Dendritic cell treated with granulocyte-macrophage colony-stimulating factor and Interleukin-4, amounts not matched to agents 40 ng/mL and 50 ng/mL, for 4 days (primary cell): ENCODE measurements at regions not wholly inside any gene's neighbourhood (a gene's known extent, or its start where the extent isn't known, plus 50 kb on each side); places are given as distances from the start of the nearest gene placed in this dataset.
"Not testable (repeated sequence)": the region's sequence is repeated elsewhere in the genome, so short reads cannot be mapped to it uniquely, and the experiment has no call there.

ENCODE experiments used
- H3K27ac Mint-ChIP-seq: one replicate; pipeline ENCODE4 v1.8.0; 2022; ENCODE audit warnings: mild to moderate bottlenecking, mixed read lengths
- H3K27me3 Mint-ChIP-seq: one replicate; pipeline ENCODE4 v1.8.0; 2022; ENCODE audit warnings: mild to moderate bottlenecking, mixed read lengths
- H3K36me3 Mint-ChIP-seq: one replicate; pipeline ENCODE4 v1.8.0; 2022; ENCODE audit warnings: low read depth, mixed read lengths
- H3K4me1 Mint-ChIP-seq: one replicate; pipeline ENCODE4 v1.8.0; 2022; ENCODE audit warnings: low read depth, mixed read lengths
- H3K4me3 Mint-ChIP-seq: one replicate; pipeline ENCODE4 v1.8.0; 2022; ENCODE audit warnings: mild to moderate bottlenecking, moderate library complexity, mixed read lengths
- H3K9me3 Mint-ChIP-seq: one replicate; pipeline ENCODE4 v1.8.0; 2022; ENCODE audit warnings: mixed read lengths
- intact Hi-C: fragments of 100-400 bp; cut with micrococcal nuclease; formaldehyde crosslinking; loops from one replicate; pipeline ENCODE4 v1.15.0; 2022

DNA sequence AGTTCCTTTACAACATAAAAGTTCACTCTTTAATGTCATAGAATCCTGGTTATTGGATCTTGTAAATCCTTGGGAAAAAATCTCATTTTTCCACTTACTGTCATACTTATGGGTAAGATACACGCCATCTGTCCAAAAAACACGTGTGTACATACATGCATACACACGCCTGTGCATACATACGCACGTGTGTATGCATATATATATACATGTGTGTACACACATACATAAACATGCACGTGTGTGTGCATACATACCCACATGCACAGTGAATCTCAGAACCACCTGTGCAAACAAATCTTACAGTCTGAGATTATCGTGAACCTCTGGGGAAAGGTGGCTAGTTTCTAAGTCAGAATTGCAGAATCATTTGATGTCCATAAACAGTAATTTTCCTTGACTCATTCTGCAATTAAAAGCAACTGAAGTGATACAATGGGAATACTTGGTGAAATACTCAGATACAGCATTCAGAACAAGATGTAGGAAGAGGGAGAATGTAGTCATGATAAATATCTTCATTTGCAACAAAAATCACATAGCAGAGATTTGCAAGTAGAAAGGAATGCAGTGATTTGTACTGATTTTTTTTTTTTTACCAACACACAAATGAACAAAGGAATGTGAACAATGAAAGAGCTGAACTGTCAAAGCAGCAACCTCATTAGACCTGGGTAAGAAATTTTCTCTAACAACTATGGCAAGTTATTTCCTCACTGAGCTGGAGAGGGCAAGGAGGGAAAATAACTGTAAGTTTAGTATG lies 160.6 kb upstream of the POU1F1 start:
- intact Hi-C loops: no loop called here
- Mint-ChIP-seq H3K4me3 (no peak overlapping the region), H3K36me3 (no peaks in the 10 kb centered on the region), H3K27me3 (no peaks in the 10 kb centered on the region), H3K4me1 (no peaks in the 10 kb centered on the region), H3K9me3 (no peaks in the 10 kb centered on the region), H3K27ac (no peak overlapping the region)

DNA sequence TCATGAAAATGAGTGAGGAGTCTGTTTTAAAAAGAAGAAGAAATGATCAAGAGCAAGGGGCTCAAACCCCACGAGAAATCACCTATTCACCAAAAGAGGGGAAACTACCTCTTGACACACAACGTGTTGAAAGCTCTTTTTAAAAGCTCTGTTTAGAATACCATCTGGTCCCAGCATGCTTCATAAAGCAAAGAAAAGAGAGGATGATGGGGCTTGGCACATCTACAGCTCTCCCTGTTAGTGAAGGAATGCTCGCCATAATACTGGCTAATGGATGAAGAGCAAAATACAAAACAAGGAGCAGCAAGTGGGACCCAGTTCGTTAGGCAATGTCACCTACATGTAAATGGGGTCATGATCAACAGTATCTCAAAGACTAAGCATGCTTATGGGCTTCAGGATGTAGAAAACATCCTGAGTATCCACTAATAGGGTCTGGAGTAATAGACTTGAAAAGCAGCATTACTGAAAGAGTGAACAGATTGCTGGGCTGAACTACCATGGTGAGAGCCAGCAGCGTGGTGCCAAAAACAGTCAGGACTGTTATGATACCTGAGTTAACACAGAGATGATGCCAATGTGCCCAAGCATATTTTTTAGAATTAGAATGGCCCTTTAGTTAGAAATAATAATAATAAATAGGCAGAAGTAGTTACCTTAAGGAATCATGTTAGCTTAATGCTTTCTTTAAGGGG lies 159.7 kb upstream of the POU1F1 start:
- Mint-ChIP-seq H3K4me1 (no peaks in the 10 kb centered on the region), H3K36me3 (no peaks in the 10 kb centered on the region), H3K9me3 (no peaks in the 10 kb centered on the region), H3K27me3 (no peaks in the 10 kb centered on the region), H3K4me3 (no peak overlapping the region), H3K27ac (no peak overlapping the region)
- intact Hi-C loops: no loop called here

DNA sequence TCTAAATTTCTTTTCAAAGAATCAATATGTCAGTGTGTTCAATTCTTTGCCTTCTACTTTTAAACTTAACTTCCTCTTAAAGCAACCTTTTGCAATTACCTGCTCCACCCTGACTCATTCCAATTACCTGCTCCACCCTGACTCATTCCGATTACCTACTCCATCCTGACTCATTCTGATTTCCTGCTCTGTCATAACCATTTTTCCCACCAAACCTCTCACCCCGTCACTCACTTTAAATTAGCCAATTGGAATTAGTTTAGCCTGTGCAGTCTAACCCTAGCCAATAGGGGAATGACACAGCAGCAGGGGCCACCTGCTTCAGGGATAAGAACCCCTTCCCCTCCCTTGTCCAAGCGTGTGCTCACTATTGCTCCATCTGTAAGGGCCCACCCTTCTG lies 157.1 kb upstream of the POU1F1 start:
- H3K27me3 Mint-ChIP-seq, intact Hi-C loops, H3K4me1 Mint-ChIP-seq, H3K4me3 Mint-ChIP-seq, H3K36me3 Mint-ChIP-seq, H3K27ac Mint-ChIP-seq: not testable (repeated sequence)
- peaks cover 21% of the 10 kb centered on the region for H3K9me3 Mint-ChIP-seq

DNA sequence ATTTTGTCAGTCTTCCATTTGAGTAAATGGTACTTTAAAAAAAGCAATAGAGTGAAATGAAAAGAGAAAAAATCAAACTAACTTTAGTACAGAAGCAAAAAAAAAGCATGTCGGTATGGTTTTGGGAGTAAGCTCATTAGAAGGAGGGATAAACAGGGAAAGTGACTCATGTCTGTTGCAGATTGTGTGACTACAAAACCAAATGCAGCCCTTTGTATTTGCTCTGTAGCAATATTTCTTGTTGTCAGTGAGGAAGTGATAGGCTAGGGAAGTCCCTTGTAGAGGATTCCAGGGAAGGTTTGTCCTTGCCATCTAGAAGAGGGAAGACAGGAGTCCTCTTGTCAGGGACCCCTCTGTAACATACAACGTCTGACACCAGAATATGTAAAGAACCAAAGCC lies 150.5 kb upstream of the POU1F1 start:
- no peaks in the 10 kb centered on the region for H3K27me3 Mint-ChIP-seq

DNA sequence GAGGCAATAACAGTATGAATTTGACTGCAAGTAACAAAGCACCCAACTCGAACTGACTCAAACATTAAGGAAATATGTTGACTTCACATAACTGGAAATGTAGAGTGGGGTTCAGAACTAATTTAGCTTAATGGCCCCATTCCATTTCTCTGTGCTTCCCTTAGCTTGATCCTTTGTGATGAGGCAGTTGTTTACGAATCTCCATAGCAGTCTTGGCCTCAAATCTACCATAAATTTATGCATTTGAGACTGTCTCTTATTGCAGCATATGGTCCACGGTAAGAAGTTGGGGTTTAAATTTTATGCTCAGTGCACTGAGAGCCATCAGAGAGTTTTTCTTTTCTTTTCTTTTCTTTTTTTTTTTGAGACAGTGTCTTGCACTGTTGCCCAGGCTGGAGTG lies 148.7 kb upstream of the POU1F1 start:
- Mint-ChIP-seq H3K9me3 (peaks cover 37% of the 10 kb centered on the region), H3K27ac (no peak overlapping the region), H3K4me1 (no peaks in the 10 kb centered on the region), H3K27me3 (no peaks in the 10 kb centered on the region), H3K36me3 (no peaks in the 10 kb centered on the region), H3K4me3 (no peak overlapping the region)
- intact Hi-C loops: no loop called here

More for the DNA sequence above, 150.5 kb upstream of the POU1F1 start:
- Mint-ChIP-seq H3K9me3 (peaks cover 46% of the 10 kb centered on the region), H3K36me3 (no peaks in the 10 kb centered on the region), H3K4me3 (no peak overlapping the region), H3K4me1 (no peaks in the 10 kb centered on the region), H3K27ac (no peak overlapping the region)
- intact Hi-C loops: no loop called here

DNA sequence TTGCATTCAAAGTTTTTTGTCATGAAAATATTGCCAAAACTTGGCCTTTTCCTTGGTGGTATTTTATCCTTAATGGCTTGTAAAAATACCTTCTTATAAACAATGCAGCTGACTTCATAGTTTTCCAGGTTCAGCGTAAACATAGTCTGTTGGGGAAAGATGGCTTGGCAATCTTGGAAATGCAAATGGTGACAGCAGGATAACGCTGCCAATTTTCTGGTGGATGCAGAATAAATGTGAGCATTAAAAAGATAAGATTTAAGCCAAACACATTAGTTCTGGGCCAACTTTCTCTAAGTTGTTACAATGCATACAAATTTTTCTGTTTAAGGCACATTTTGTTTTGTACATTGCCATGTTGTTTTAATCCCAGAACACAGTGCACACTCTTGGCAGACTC lies 147.0 kb upstream of the POU1F1 start:
- Mint-ChIP-seq H3K36me3 (no peaks in the 10 kb centered on the region), H3K9me3 (peaks cover 25% of the 10 kb centered on the region), H3K27ac (no peak overlapping the region), H3K4me3 (no peak overlapping the region), H3K4me1 (no peaks in the 10 kb centered on the region), H3K27me3 (no peaks in the 10 kb centered on the region)
- intact Hi-C loops: no loop called here

DNA sequence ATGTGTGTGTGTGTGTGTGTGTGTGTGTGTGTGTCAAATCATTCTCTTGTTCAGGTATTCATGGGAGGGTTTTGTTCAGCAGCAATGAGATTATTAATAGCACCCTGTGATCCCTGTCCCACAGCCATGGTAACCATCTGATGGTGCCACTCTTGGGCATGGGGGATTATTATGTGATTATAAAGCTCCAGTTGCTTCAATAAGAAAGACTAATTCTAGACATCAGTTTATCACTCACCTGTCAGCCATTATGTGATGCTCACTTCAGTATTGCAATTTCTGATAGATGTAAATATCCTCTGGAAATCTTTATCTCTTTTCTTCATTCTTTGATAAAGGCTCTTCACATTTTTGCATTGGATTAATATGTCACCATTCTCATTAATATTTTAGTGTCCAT lies 145.9 kb upstream of the POU1F1 start:
- H3K27ac Mint-ChIP-seq: no peak overlapping the region
- H3K4me3 Mint-ChIP-seq: no peak overlapping the region
- no peaks in the 10 kb centered on the region for H3K36me3 Mint-ChIP-seq
- intact Hi-C loops: no loop called here
- no peaks in the 10 kb centered on the region for H3K4me1 Mint-ChIP-seq
- H3K27me3 Mint-ChIP-seq: no peaks in the 10 kb centered on the region
- H3K9me3 Mint-ChIP-seq: peaks cover 24% of the 10 kb centered on the region

DNA sequence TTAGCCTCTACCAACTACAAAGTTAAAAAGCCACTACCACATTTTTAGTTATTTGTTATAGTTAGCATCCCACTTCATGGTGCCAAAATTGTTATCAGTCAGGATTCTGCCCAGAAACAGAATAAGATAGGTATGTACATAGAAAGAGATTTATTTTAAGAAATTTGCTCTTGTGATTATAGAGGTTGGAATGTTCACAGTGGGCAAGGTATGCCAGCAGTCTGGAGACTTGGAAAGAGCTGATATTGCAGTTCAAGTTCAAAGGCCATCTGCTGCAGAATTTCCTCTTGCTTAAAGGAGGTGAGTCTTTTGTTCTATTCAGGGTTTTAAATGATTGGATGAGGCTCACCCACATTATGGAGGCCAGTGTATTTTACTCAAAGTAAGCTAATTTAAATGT lies 143.8 kb upstream of the POU1F1 start:
- Mint-ChIP-seq H3K4me3 (no peak overlapping the region), H3K9me3 (peaks cover 9% of the 10 kb centered on the region), H3K4me1 (no peaks in the 10 kb centered on the region), H3K27ac (no peak overlapping the region), H3K36me3 (no peaks in the 10 kb centered on the region), H3K27me3 (no peaks in the 10 kb centered on the region)
- intact Hi-C loops: no loop called here

DNA sequence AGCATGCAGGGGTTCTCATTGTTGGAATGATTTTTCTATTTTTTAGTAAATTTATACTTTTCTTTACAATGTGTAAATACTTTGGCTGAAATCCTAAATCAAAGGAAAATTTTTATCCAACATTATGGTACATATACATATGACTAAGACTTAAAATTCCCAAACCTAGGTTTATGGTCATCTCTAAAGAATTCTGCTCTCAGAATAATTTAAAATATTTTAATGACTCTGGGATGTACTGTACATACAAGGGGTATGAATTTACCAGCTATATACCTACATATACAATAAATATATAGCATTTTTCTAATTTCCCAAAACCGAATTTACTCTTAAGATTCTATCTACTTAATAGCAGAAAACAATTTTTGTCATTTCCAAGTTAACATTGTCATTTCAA lies 137.9 kb upstream of the POU1F1 start:
- Mint-ChIP-seq H3K27ac (no peak overlapping the region), H3K4me3 (no peak overlapping the region), H3K27me3 (no peaks in the 10 kb centered on the region), H3K9me3 (no peaks in the 10 kb centered on the region), H3K36me3 (no peaks in the 10 kb centered on the region), H3K4me1 (no peaks in the 10 kb centered on the region)
- intact Hi-C loops: no loop called here

DNA sequence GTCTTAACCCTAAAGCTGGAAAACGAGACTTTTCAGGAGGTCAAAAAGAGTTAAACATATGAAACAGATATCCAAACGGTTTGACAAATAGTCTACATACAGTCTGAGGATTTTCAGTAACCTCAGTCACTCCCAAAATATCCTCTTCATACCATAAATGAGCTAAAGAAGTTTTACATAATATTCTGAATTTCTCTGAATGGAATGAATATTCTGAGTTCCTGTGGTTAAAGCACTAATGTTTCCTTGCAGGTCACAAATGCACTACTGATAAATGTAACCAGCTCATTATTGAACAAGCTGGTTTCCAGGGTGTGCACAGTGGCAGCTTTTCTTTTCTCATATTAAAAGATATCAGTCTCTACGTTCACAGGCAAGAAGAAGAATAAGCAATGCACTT lies 137.4 kb upstream of the POU1F1 start:
- intact Hi-C loops: no loop called here
- H3K4me1 Mint-ChIP-seq: no peaks in the 10 kb centered on the region
- no peak overlapping the region for H3K27ac Mint-ChIP-seq
- H3K27me3 Mint-ChIP-seq: no peaks in the 10 kb centered on the region
- no peaks in the 10 kb centered on the region for H3K9me3 Mint-ChIP-seq
- no peak overlapping the region for H3K4me3 Mint-ChIP-seq
- H3K36me3 Mint-ChIP-seq: no peaks in the 10 kb centered on the region

DNA sequence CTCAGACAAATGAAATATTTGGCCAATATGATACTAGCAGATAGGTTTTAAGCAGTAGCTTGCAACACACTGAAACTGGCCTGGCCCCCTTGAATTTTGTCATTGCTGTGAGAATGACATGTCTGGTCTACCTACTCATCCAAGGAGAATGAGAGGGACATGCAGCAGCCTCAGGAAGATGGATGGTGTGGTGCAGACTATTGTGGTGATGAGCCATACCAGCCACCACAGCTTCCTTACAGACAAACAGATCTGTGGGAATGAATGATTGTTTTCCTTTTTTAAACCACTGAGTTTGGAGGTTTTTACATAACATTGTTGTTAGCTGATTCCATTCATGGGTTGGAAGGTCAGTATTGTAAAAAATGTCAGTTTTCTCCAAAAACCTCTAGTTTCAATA lies 133.7 kb upstream of the POU1F1 start:
- H3K27me3 Mint-ChIP-seq: no peaks in the 10 kb centered on the region
- no peaks in the 10 kb centered on the region for H3K4me1 Mint-ChIP-seq
- no peak overlapping the region for H3K4me3 Mint-ChIP-seq
- intact Hi-C loops: no loop called here
- no peak overlapping the region for H3K27ac Mint-ChIP-seq
- H3K36me3 Mint-ChIP-seq: no peaks in the 10 kb centered on the region
- H3K9me3 Mint-ChIP-seq: no peaks in the 10 kb centered on the region

DNA sequence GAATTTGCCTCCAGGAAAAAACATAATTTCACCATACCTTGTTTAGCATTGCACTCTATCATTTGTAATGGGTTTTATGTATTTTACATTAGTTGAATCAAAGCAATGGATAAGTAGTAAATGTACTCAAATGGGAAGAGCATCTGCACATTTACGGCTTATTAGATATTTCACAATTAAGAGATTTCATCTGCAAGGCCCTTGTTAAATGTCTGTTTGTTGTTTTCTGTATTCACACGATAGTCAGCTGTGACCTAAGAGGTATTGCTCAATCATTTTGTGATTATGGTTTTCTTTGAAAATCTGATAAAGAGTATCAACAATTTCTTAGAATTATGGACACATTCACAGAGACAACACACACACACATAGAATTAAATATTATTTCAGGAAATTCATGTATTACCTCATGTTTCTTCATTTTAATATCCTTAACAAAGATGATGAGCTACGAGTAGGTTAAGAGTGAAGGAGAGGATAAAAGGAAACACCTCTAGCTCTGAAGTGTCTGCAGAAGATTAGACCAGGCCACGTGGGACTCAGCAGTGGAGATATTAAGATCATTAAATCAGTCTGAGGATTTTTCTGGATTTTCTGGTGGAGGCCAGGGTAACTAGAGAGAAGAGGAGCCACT lies 121.9 kb upstream of the POU1F1 start:
- H3K36me3 Mint-ChIP-seq: no peaks in the 10 kb centered on the region
- no peaks in the 10 kb centered on the region for H3K27me3 Mint-ChIP-seq
- intact Hi-C loops: no loop called here
- no peak overlapping the region for H3K4me3 Mint-ChIP-seq
- H3K9me3 Mint-ChIP-seq: peaks cover 19% of the 10 kb centered on the region
- no peaks in the 10 kb centered on the region for H3K4me1 Mint-ChIP-seq
- H3K27ac Mint-ChIP-seq: no peak overlapping the region

DNA sequence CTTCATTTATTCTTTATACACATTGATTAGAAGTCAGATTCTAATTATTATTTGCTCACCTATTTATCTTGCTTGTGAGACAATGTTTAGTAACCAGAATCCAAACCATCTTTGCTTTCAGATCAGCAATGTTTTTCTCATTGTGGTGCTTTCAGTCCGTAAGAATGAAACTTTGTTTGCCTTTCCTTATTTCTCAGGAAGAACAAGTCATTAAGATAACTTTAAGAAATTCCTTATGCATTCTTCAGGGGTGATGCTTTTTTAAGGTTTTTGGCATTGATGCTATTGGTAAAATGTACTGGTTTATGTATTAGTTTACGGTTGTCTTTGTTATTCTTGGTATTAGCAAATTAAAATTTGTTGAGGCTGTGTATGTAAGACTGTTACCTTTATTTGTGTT lies 120.8 kb upstream of the POU1F1 start:
- peaks cover 15% of the 10 kb centered on the region for H3K9me3 Mint-ChIP-seq
- H3K4me1 Mint-ChIP-seq: no peaks in the 10 kb centered on the region
- no peaks in the 10 kb centered on the region for H3K27me3 Mint-ChIP-seq
- intact Hi-C loops: no loop called here
- no peak overlapping the region for H3K27ac Mint-ChIP-seq
- H3K36me3 Mint-ChIP-seq: no peaks in the 10 kb centered on the region
- no peak overlapping the region for H3K4me3 Mint-ChIP-seq

DNA sequence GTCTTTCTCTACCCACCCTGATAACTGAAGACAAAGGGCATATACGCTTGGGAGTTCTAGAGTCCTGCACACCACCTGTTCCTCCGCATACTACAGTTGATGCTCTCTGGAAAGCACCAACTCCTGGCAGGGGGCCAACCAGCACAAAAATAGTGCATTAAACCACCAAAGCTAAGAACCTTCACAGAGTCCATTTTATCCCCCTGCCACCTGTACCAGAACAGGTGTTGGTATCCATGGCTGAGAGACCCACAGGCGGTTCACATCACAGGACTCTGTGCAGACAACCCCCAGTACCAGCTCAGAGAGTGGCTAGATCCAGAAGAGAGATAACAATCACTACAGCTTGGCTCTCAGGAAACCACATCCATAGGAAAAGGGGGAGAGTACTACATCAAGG lies 114.4 kb upstream of the POU1F1 start:
- intact Hi-C loops: no loop called here
- H3K4me3 Mint-ChIP-seq: no peak overlapping the region
- no peaks in the 10 kb centered on the region for H3K36me3 Mint-ChIP-seq
- no peaks in the 10 kb centered on the region for H3K27me3 Mint-ChIP-seq
- no peak overlapping the region for H3K27ac Mint-ChIP-seq
- peaks cover 23% of the 10 kb centered on the region for H3K9me3 Mint-ChIP-seq
- H3K4me1 Mint-ChIP-seq: no peaks in the 10 kb centered on the region
